B cell (primary cell): ENCODE measurements at regions not wholly inside any gene's neighbourhood (a gene's known extent, or its start where the extent isn't known, plus 50 kb on each side); places are given as distances from the start of the nearest gene placed in this dataset.

Source experiments
- ATAC-seq: fragments of 200-7000 bp; cut with Tn5 transposase; one replicate; pipeline ENCODE4 v1.10.0; 2021; ENCODE audit warnings: low read depth, mild to moderate bottlenecking, moderate number of reproducible peaks, moderate library complexity
- CTCF ChIA-PET: fragments of 350-600 bp; sonication (Branson Sonifier 250); formaldehyde crosslinking; loops from one replicate; lab custom pipeline; 2021; ENCODE audit warnings: antibody characterized with exemption, inconsistent platforms; lab: Charles Lee
- POLR2A ChIA-PET: fragments of 350-600 bp; sonication (Branson Sonifier 250); formaldehyde crosslinking; loops from one replicate; lab custom pipeline; 2021; ENCODE audit warnings: antibody characterized with exemption; lab: Charles Lee
- DNase-seq: peaks from one replicate; pipeline ENCODE4 v3.0.0; 2013
- H2AFZ ChIP-seq: 2 replicates; pipeline ENCODE4 v1.6.1; 2012; ENCODE audit warnings: mild to moderate bottlenecking, low read depth, low read length; ENCODE audit not compliant: insufficient read depth, poor library complexity, severe bottlenecking
- H3K27ac ChIP-seq, 2 donors: 1 replicate in 1 of 2; 2 replicates in 1 of 2; pipeline ENCODE4 v1.5.1; 2012 to 2013; ENCODE audit warnings: low read length in 2 of 2, mild to moderate bottlenecking in 2 of 2, moderate library complexity in 1 of 2
- H3K27me3 ChIP-seq, 4 experiments: fragments of 200-600 bp in 1 of 4; sonication (generic) in 1 of 4; replicated peaks in 1 of 4; 1 replicate in 2 of 4; 2 replicates in 2 of 4; pipeline versions ENCODE4 v1.6.1 to v1.7.0; 2013 to 2016; ENCODE audit warnings: low read length in 3 of 4, mild to moderate bottlenecking in 2 of 4, mixed read lengths in 1 of 4, moderate library complexity in 1 of 4; ENCODE audit not compliant: insufficient read depth in 4 of 4, control insufficient read depth in 3 of 4; ENCODE audit errors: control extremely low read depth in 1 of 4
- H3K36me3 ChIP-seq, 2 experiments: replicated peaks in 1 of 2; 1 replicate in 1 of 2; 2 replicates in 1 of 2; pipeline versions ENCODE4 v1.6.1 to v1.7.1; 2013; ENCODE audit warnings: low read length in 1 of 2; ENCODE audit not compliant: insufficient read depth in 2 of 2, control insufficient read depth in 1 of 2; ENCODE audit errors: control extremely low read depth in 1 of 2, extremely low read depth in 1 of 2
- H3K4me1 ChIP-seq, 2 donors: fragments of 200-600 bp in 1 of 2; sonication (generic) in 1 of 2; 1 replicate in 1 of 2; 2 replicates in 1 of 2; pipeline versions ENCODE4 v1.5.1 to v1.6.1; 2013 to 2017; ENCODE audit warnings: low read length in 2 of 2; ENCODE audit not compliant: control insufficient read depth in 2 of 2, insufficient read depth in 2 of 2
- H3K4me2 ChIP-seq: replicated peaks from 2 replicates; pipeline ENCODE3; 2012; ENCODE audit warnings: mild to moderate bottlenecking, low read depth, low read length; ENCODE audit not compliant: poor library complexity, severe bottlenecking
- H3K4me3 ChIP-seq, 5 experiments: fragments of 200-600 bp in 1 of 5; sonication (generic) in 1 of 5; 1 replicate in 3 of 5; 2 replicates in 2 of 5; pipeline versions ENCODE4 v1.5.1 to v1.7.0; 2011 to 2016; ENCODE audit warnings: low read length in 4 of 5, mild to moderate bottlenecking in 4 of 5, low read depth in 2 of 5, control low read depth in 1 of 5, moderate library complexity in 1 of 5; ENCODE audit not compliant: insufficient read depth in 1 of 5; ENCODE audit errors: control extremely low read depth in 1 of 5, extremely low read depth in 1 of 5
- H3K79me2 ChIP-seq: fragments of 200-600 bp; sonication (generic); one replicate; pipeline ENCODE4 v1.6.0; 2016; ENCODE audit warnings: low read length; ENCODE audit not compliant: control insufficient read depth, insufficient read depth
- H3K9ac ChIP-seq: fragments of 200-600 bp; sonication (generic); 2 replicates; pipeline ENCODE4 v1.6.1; 2017; ENCODE audit warnings: mild to moderate bottlenecking, low read length, moderate library complexity
- H3K9me3 ChIP-seq, 3 donors: one replicate each; pipeline versions ENCODE4 v1.6.1 to v1.7.1; 2013; ENCODE audit warnings: low read length in 2 of 3; ENCODE audit not compliant: control insufficient read depth in 2 of 3, insufficient read depth in 1 of 3; ENCODE audit errors: control extremely low read depth in 1 of 3
- H4K20me1 ChIP-seq: 2 replicates; pipeline ENCODE4 v1.6.0; 2012; ENCODE audit warnings: mild to moderate bottlenecking, low read length; ENCODE audit not compliant: insufficient read depth, control insufficient read depth, poor library complexity, severe bottlenecking
- H3K27ac Mint-ChIP-seq: one replicate; pipeline ENCODE4 v1.8.0; 2021; ENCODE audit warnings: mixed read lengths
- H3K27me3 Mint-ChIP-seq: one replicate; pipeline ENCODE4 v1.8.0; 2021; ENCODE audit warnings: mixed read lengths
- H3K4me1 Mint-ChIP-seq: one replicate; pipeline ENCODE4 v1.8.0; 2021; ENCODE audit warnings: mixed read lengths
- H3K4me3 Mint-ChIP-seq: one replicate; pipeline ENCODE4 v1.8.0; 2021; ENCODE audit warnings: mixed read lengths
- H3K9me3 Mint-ChIP-seq: one replicate; pipeline ENCODE4 v1.8.0; 2022; ENCODE audit warnings: mixed read lengths; ENCODE audit not compliant: insufficient read depth
- EZH2 ChIP-seq: IDR thresholded peaks from 2 replicates; pipeline ENCODE4 v1.6.1; 2012; ENCODE audit warnings: borderline replicate concordance, low read depth, mild to moderate bottlenecking, moderate library complexity, low read length; ENCODE audit not compliant: insufficient read depth, poor library complexity, severe bottlenecking
- WGBS: methylation state at CpG from one replicate; pipeline ENCODE4 v1.1.5; 2013; ENCODE audit warnings: missing lambda C conversion rate; ENCODE audit not compliant: insufficient coverage; 5-methylcytosine and 5-hydroxymethylcytosine counted together
- intact Hi-C: fragments of 100-400 bp; cut with micrococcal nuclease; formaldehyde crosslinking; loops from one replicate; pipeline ENCODE4 v1.10.0; 2022
- TF ChIP-seq, protein P1 (sequence below): fragments of 200-600 bp; IDR thresholded peaks from one replicate; pipeline ENCODE4 v1.8.0; 2022; ENCODE audit warnings: antibody characterized with exemption, mild to moderate bottlenecking

GRCh38 chr4:11228530-11228929, 200.2 kb downstream of the HS3ST1 start:
- TF ChIP-seq, protein P1, sequence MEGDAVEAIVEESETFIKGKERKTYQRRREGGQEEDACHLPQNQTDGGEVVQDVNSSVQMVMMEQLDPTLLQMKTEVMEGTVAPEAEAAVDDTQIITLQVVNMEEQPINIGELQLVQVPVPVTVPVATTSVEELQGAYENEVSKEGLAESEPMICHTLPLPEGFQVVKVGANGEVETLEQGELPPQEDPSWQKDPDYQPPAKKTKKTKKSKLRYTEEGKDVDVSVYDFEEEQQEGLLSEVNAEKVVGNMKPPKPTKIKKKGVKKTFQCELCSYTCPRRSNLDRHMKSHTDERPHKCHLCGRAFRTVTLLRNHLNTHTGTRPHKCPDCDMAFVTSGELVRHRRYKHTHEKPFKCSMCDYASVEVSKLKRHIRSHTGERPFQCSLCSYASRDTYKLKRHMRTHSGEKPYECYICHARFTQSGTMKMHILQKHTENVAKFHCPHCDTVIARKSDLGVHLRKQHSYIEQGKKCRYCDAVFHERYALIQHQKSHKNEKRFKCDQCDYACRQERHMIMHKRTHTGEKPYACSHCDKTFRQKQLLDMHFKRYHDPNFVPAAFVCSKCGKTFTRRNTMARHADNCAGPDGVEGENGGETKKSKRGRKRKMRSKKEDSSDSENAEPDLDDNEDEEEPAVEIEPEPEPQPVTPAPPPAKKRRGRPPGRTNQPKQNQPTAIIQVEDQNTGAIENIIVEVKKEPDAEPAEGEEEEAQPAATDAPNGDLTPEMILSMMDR = no peak
- no peaks in the 10 kb centered on the region for H3K36me3 ChIP-seq
- no peak for DNase-seq

GRCh38 chr4:11223311-11223710, 205.4 kb downstream of the HS3ST1 start:
- DNase-seq = no peak
- WGBS = 79% methylated on average over 8 of the region's 9 CpGs
- H3K27ac Mint-ChIP-seq = no peak overlapping the region
- Histone ChIP-seq H3K9ac (no peak overlapping the region), H3K4me3 (no peak overlapping the region), H3K36me3 (no peaks in the 10 kb centered on the region), H3K9me3 (peaks cover 0 to 1% (median 0%) of the 10 kb centered on the region in 3 donors), H3K27ac (no peak overlapping the region), H3K79me2 (no peaks in the 10 kb centered on the region), H3K4me2 (no peak overlapping the region), H3K27me3 (no peaks in the 10 kb centered on the region), H2AFZ (no peak overlapping the region), H4K20me1 (no peaks in the 10 kb centered on the region), H3K4me1 (no peaks in the 10 kb centered on the region)
- CTCF ChIA-PET = no interaction called here
- no peak for TF ChIP-seq EZH2
- TF ChIP-seq, protein P1 = no peak
- no peaks in the 10 kb centered on the region for H3K4me1 Mint-ChIP-seq
- intact Hi-C loops = no loop called here
- ATAC-seq = no peak
- H3K9me3 Mint-ChIP-seq = peaks cover 5% of the 10 kb centered on the region
- POLR2A ChIA-PET = no interaction called here
- no peak overlapping the region for H3K4me3 Mint-ChIP-seq
- H3K27me3 Mint-ChIP-seq = no peaks in the 10 kb centered on the region

More at GRCh38 chr4:11228530-11228929, 200.2 kb downstream of the HS3ST1 start:
- no peak overlapping the region for H3K27ac ChIP-seq
- Mint-ChIP-seq H3K4me1 (peaks cover 16% of the 10 kb centered on the region), H3K27ac (no peak overlapping the region), H3K4me3 (no peak overlapping the region), H3K9me3 (no peaks in the 10 kb centered on the region), H3K27me3 (no peaks in the 10 kb centered on the region)
- no peak overlapping the region for H3K9ac ChIP-seq
- H4K20me1 ChIP-seq = no peaks in the 10 kb centered on the region
- no peak for ATAC-seq
- H3K27me3 ChIP-seq = no peaks in the 10 kb centered on the region
- intact Hi-C loops = no loop called here
- peaks cover 0 to 3% (median 0%) of the 10 kb centered on the region in 3 donors for H3K9me3 ChIP-seq
- ChIA-PET CTCF (no interaction called here), POLR2A (no interaction called here)
- no peak overlapping the region for H3K4me3 ChIP-seq
- H2AFZ ChIP-seq = no peak overlapping the region
- no peak overlapping the region for H3K4me2 ChIP-seq
- no CpG with 5 or more reads among the region's 1 CpG for WGBS
- H3K79me2 ChIP-seq = no peaks in the 10 kb centered on the region
- peaks cover 5 to 14% of the 10 kb centered on the region in 2 donors for H3K4me1 ChIP-seq
